ENCODE measurements at regions not wholly inside any gene's neighbourhood (a gene's known extent, or its start where the extent isn't known, plus 50 kb on each side); places are given as distances from the start of the nearest gene placed in this dataset.

DNA sequence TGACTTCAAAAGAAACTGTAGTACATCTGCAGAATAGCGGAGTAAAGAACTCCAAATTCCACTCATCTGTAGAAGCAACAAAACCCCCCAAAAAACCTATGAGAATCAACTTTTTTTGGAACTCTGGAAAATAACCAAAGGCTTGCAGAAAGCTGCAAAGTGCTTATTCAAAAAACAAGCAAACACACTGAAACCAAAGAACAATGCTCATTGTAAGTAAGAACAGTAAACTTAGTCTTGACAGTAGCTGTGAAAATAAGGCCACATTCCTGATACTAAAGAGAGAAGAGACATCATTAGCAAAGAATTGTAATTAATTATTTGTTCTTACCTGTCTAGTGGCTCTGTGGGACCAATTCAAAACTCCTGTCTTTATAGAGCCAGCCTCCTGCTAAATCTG is 534.3 kb upstream of the C16orf82 start:
- DNase-seq (no peak), ATAC-seq (ENCODE audit: low read depth in 2 of 2) (no peak)
- Mint-ChIP-seq H3K9me3 (peaks cover 0 to 7% (median 2%) of the 10 kb centered on the region in 7 donors), H3K4me1 (no peaks in the 10 kb centered on the region), H3K27me3 (peaks cover 18% of the 10 kb centered on the region), H3K36me3 (no peaks in the 10 kb centered on the region), H3K27ac (no peak overlapping the region), H3K4me3 (no peak overlapping the region)
- no peak overlapping the region for H3K27ac ChIP-seq (ENCODE audit: insufficient read depth, low read length, poor library complexity, severe bottlenecking)
- no peaks in the 10 kb centered on the region for H3K9me3 ChIP-seq (ENCODE audit: control insufficient read depth in 2 of 2, low read length in 2 of 2)
- no peaks in the 10 kb centered on the region for H3K36me3 ChIP-seq (ENCODE audit: control insufficient read depth, insufficient read depth, low read length)
- no peaks in the 10 kb centered on the region for H3K27me3 ChIP-seq (ENCODE audit: control insufficient read depth, insufficient read depth, low read length)
- H3K4me3 ChIP-seq (ENCODE audit: low read depth, low read length): no peak overlapping the region
- H3K4me1 ChIP-seq (ENCODE audit: control insufficient read depth, insufficient read depth, low read length, poor library complexity, severe bottlenecking): no peaks in the 10 kb centered on the region

DNA sequence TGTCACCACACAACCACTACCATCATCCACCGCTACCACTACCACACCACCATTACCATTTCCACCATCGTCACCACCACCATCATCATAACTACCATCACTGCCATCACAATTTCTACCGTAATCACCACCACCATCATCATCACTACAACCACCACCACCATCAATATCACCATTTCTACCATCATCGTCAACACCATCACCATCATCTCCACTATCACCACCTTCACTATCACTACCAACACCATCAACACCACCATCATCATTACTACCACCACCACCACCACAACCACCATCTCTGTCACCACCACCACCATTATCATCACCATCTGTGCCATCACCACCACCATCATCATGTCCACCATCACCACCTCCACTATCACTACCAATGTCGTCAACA is 524.5 kb upstream of the C16orf82 start:
- ATAC-seq (ENCODE audit: low read depth in 2 of 2) (no peak), DNase-seq (no peak)
- Histone ChIP-seq H3K27ac (ENCODE audit: insufficient read depth, low read length, poor library complexity, severe bottlenecking) (no peak overlapping the region), H3K36me3 (ENCODE audit: control insufficient read depth, insufficient read depth, low read length) (no peaks in the 10 kb centered on the region), H3K4me3 (ENCODE audit: low read depth, low read length) (no peak overlapping the region), H3K27me3 (ENCODE audit: control insufficient read depth, insufficient read depth, low read length) (peaks cover 2% of the 10 kb centered on the region), H3K9me3 (ENCODE audit: control insufficient read depth in 2 of 2, low read length in 2 of 2) (no peaks in the 10 kb centered on the region), H3K4me1 (ENCODE audit: control insufficient read depth, insufficient read depth, low read length, poor library complexity, severe bottlenecking) (no peaks in the 10 kb centered on the region)
- Mint-ChIP-seq H3K27me3 (no peaks in the 10 kb centered on the region), H3K4me3 (no peak overlapping the region), H3K9me3 (peaks cover 0 to 3% (median 0%) of the 10 kb centered on the region in 7 donors), H3K27ac (no peak overlapping the region), H3K36me3 (no peaks in the 10 kb centered on the region), H3K4me1 (no peaks in the 10 kb centered on the region)

DNA sequence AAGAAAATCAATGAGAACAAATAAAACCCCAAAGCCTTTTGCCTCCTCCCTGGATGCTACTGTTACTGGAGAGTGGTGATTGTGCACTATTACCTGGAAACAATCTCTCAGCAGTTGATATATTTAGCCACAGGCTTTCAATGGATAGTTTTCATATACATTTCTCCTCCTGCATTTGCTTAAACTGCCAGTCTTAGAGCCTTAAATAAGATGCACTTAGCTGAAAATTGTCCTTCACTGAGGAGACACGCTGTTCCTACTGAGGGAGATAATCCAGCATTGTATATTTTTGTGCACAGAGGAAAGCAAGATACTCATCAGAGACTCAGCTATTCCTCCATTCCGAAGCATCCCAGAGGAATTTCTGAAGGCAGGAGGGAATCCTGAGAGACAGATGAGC is 520.2 kb upstream of the C16orf82 start:
- Histone ChIP-seq H3K27ac (ENCODE audit: insufficient read depth, low read length, poor library complexity, severe bottlenecking) (no peak overlapping the region), H3K27me3 (ENCODE audit: control insufficient read depth, insufficient read depth, low read length) (no peaks in the 10 kb centered on the region), H3K4me3 (ENCODE audit: low read depth, low read length) (no peak overlapping the region), H3K4me1 (ENCODE audit: control insufficient read depth, insufficient read depth, low read length, poor library complexity, severe bottlenecking) (no peaks in the 10 kb centered on the region), H3K36me3 (ENCODE audit: control insufficient read depth, insufficient read depth, low read length) (no peaks in the 10 kb centered on the region), H3K9me3 (ENCODE audit: control insufficient read depth in 2 of 2, low read length in 2 of 2) (no peaks in the 10 kb centered on the region)
- DNase-seq: no peak
- Mint-ChIP-seq H3K36me3 (no peaks in the 10 kb centered on the region), H3K27me3 (no peaks in the 10 kb centered on the region), H3K27ac (no peak overlapping the region), H3K4me1 (no peaks in the 10 kb centered on the region), H3K4me3 (no peak overlapping the region), H3K9me3 (peaks cover 0 to 4% (median 0%) of the 10 kb centered on the region in 7 donors)
- no peak for ATAC-seq (ENCODE audit: low read depth in 2 of 2)

DNA sequence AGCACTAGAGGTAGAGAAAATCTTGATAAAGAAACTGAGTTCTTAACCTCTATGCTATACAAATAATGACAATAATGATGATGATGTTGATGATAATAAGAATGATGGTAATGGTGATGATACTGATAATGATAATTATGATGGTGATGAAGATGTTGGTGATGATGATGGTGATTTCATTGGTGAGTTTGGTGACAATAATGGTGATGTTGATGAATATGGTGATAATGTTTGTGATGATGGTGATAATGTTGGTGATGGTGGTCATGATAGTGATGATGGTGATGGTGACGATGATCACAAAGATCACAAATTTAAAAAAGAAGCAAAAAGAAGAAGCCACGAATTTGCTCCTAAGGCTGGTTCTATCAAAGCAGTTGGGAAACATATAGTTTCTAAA is 519.0 kb upstream of the C16orf82 start:
- Histone ChIP-seq H3K27ac (ENCODE audit: insufficient read depth, low read length, poor library complexity, severe bottlenecking) (no peak overlapping the region), H3K4me3 (ENCODE audit: low read depth, low read length) (no peak overlapping the region), H3K4me1 (ENCODE audit: control insufficient read depth, insufficient read depth, low read length, poor library complexity, severe bottlenecking) (no peaks in the 10 kb centered on the region), H3K27me3 (ENCODE audit: control insufficient read depth, insufficient read depth, low read length) (no peaks in the 10 kb centered on the region), H3K36me3 (ENCODE audit: control insufficient read depth, insufficient read depth, low read length) (no peaks in the 10 kb centered on the region), H3K9me3 (ENCODE audit: control insufficient read depth in 2 of 2, low read length in 2 of 2) (no peaks in the 10 kb centered on the region)
- no peak for DNase-seq
- ATAC-seq (ENCODE audit: low read depth in 2 of 2): no peak
- H3K27me3 Mint-ChIP-seq: no peaks in the 10 kb centered on the region
- peaks cover 0 to 4% (median 0%) of the 10 kb centered on the region in 7 donors for H3K9me3 Mint-ChIP-seq
- no peaks in the 10 kb centered on the region for H3K36me3 Mint-ChIP-seq
- H3K4me1 Mint-ChIP-seq: no peaks in the 10 kb centered on the region
- no peak overlapping the region for H3K27ac Mint-ChIP-seq
- H3K4me3 Mint-ChIP-seq: no peak overlapping the region

DNA sequence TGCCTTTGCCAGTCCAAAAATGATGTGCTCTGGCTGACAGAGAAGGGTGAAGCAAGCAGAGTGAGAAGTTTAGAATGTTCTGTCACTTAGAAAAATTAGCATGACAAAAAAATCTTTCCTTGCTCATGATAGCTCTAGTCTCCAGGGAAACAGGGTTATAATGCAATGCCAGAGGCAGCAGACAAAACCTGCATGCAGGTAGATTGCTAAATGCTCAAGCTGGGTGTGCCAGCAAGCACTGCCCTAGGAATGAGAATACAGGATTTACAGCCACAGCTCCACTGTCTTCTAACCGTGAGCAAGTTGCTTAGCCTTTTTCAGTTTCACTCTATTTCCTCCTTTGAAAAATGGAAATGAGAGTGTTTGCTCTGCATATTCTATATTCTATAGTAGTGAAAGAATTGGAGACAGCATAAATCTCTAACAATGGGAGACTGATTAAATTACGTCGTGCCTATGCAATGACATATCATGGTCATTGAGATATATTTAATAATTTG is 516.6 kb upstream of the C16orf82 start:
- no peak overlapping the region for H3K4me3 ChIP-seq (ENCODE audit: low read depth, low read length)
- H3K9me3 ChIP-seq (ENCODE audit: control insufficient read depth in 2 of 2, low read length in 2 of 2): no peaks in the 10 kb centered on the region
- no peaks in the 10 kb centered on the region for H3K36me3 ChIP-seq (ENCODE audit: control insufficient read depth, insufficient read depth, low read length)
- Mint-ChIP-seq H3K27ac (no peak overlapping the region), H3K27me3 (no peaks in the 10 kb centered on the region), H3K36me3 (no peaks in the 10 kb centered on the region), H3K4me1 (no peaks in the 10 kb centered on the region), H3K4me3 (no peak overlapping the region), H3K9me3 (peaks cover 0 to 4% (median 0%) of the 10 kb centered on the region in 7 donors)
- no peak overlapping the region for H3K27ac ChIP-seq (ENCODE audit: insufficient read depth, low read length, poor library complexity, severe bottlenecking)
- DNase-seq: no peak
- no peaks in the 10 kb centered on the region for H3K27me3 ChIP-seq (ENCODE audit: control insufficient read depth, insufficient read depth, low read length)
- H3K4me1 ChIP-seq (ENCODE audit: control insufficient read depth, insufficient read depth, low read length, poor library complexity, severe bottlenecking): no peaks in the 10 kb centered on the region
- ATAC-seq (ENCODE audit: low read depth in 2 of 2): no peak

DNA sequence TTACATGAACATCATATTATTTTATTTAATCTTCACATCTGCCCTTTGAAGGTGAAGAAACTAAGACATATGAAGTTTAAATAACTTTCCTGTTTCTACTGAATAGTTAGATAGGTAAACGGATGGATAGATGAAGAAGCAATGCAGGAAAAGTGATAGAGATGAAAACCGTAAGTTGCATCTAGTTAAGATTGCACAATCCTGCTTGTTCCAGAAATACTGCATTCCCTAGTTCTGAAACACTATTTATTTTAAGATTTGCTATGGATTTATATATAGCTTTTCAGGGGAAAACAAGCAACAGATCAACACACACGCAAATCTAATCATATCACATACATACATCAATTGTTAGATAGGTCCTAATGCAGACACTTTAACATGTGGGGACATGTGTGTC is 512.7 kb upstream of the C16orf82 start:
- no peak for DNase-seq
- Mint-ChIP-seq H3K36me3 (no peaks in the 10 kb centered on the region), H3K27me3 (peaks cover 4% of the 10 kb centered on the region), H3K27ac (no peak overlapping the region), H3K9me3 (peaks cover 0 to 4% (median 0%) of the 10 kb centered on the region in 7 donors), H3K4me3 (no peak overlapping the region), H3K4me1 (no peaks in the 10 kb centered on the region)
- Histone ChIP-seq H3K9me3 (ENCODE audit: control insufficient read depth in 2 of 2, low read length in 2 of 2) (no peaks in the 10 kb centered on the region), H3K27me3 (ENCODE audit: control insufficient read depth, insufficient read depth, low read length) (no peaks in the 10 kb centered on the region), H3K27ac (ENCODE audit: insufficient read depth, low read length, poor library complexity, severe bottlenecking) (no peak overlapping the region), H3K4me3 (ENCODE audit: low read depth, low read length) (no peak overlapping the region), H3K36me3 (ENCODE audit: control insufficient read depth, insufficient read depth, low read length) (no peaks in the 10 kb centered on the region), H3K4me1 (ENCODE audit: control insufficient read depth, insufficient read depth, low read length, poor library complexity, severe bottlenecking) (no peaks in the 10 kb centered on the region)
- ATAC-seq (ENCODE audit: low read depth in 2 of 2): no peak

DNA sequence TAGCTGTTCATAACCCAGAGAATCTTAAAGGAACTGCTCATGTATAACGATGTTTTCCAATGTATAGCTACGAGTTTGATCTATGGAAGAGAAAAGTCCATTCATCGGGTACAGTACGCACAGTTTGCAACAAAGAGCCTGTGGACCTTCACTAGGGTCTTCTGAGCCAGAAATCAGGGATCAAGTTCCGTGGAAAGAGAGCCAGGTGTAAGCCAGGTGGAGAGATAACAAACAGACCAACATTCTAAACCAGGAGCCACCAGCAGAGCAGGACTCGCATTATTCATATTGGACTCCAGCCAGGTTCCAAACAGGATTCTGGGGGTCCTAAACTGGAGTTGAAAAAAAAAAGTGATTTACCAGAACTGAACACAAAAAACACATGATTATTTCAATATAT is 505.4 kb upstream of the C16orf82 start:
- Histone ChIP-seq H3K36me3 (ENCODE audit: control insufficient read depth, insufficient read depth, low read length) (no peaks in the 10 kb centered on the region), H3K9me3 (ENCODE audit: control insufficient read depth in 2 of 2, low read length in 2 of 2) (no peaks in the 10 kb centered on the region), H3K27me3 (ENCODE audit: control insufficient read depth, insufficient read depth, low read length) (peaks cover 2% of the 10 kb centered on the region), H3K4me3 (ENCODE audit: low read depth, low read length) (no peak overlapping the region), H3K4me1 (ENCODE audit: control insufficient read depth, insufficient read depth, low read length, poor library complexity, severe bottlenecking) (no peaks in the 10 kb centered on the region), H3K27ac (ENCODE audit: insufficient read depth, low read length, poor library complexity, severe bottlenecking) (no peak overlapping the region)
- Mint-ChIP-seq H3K36me3 (no peaks in the 10 kb centered on the region), H3K27me3 (peaks cover 4% of the 10 kb centered on the region), H3K4me1 (no peaks in the 10 kb centered on the region), H3K9me3 (peaks cover 0 to 3% (median 0%) of the 10 kb centered on the region in 7 donors), H3K27ac (no peak overlapping the region), H3K4me3 (no peak overlapping the region)
- ATAC-seq (ENCODE audit: low read depth in 2 of 2): no peak
- DNase-seq: no peak

DNA sequence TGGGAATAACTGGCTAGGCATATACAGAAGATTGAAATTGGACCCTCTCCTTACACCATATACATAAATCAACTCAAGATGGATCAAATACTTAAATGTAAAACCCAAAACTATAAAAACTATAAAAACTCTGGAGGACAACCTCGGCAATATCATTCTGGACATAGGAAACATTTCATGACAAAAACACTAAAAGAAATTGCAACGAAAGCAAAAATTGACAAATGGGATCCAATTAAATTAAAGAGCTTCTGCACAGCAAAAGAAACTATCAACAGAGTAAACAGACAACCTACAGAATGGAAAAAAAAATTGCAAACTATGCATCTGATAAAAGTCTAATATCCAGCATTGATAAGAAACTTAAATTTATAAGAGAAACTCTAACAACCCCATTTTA is 503.7 kb upstream of the C16orf82 start:
- H3K27ac Mint-ChIP-seq: no peak overlapping the region
- ATAC-seq (ENCODE audit: low read depth in 2 of 2) (no peak), DNase-seq (no peak)
- no peaks in the 10 kb centered on the region for H3K4me1 ChIP-seq (ENCODE audit: control insufficient read depth, insufficient read depth, low read length, poor library complexity, severe bottlenecking)
- no peaks in the 10 kb centered on the region for H3K4me1 Mint-ChIP-seq
- H3K27me3 ChIP-seq (ENCODE audit: control insufficient read depth, insufficient read depth, low read length): peaks cover 2% of the 10 kb centered on the region
- no peak overlapping the region for H3K27ac ChIP-seq (ENCODE audit: insufficient read depth, low read length, poor library complexity, severe bottlenecking)
- no peak overlapping the region for H3K4me3 Mint-ChIP-seq
- no peaks in the 10 kb centered on the region for H3K36me3 Mint-ChIP-seq
- H3K4me3 ChIP-seq (ENCODE audit: low read depth, low read length): no peak overlapping the region
- peaks cover 4% of the 10 kb centered on the region for H3K27me3 Mint-ChIP-seq
- H3K9me3 Mint-ChIP-seq: peaks cover 0 to 1% (median 0%) of the 10 kb centered on the region in 7 donors
- H3K9me3 ChIP-seq (ENCODE audit: control insufficient read depth in 2 of 2, low read length in 2 of 2): no peaks in the 10 kb centered on the region
- no peaks in the 10 kb centered on the region for H3K36me3 ChIP-seq (ENCODE audit: control insufficient read depth, insufficient read depth, low read length)
